HG03378 (cell line): ENCODE measurements at regions not wholly inside any gene's neighbourhood (a gene's known extent, or its start where the extent isn't known, plus 50 kb on each side); places are given as distances from the start of the nearest gene placed in this dataset.

Source experiments
- ATAC-seq: cut with Tn5 transposase; IDR thresholded peaks from one replicate; pipeline ENCODE4 v1.9.1; 2021; ENCODE audit warnings: mild to moderate bottlenecking, moderate library complexity; ENCODE audit not compliant: unreplicated experiment

- ATAC-seq: no peak
These were observed 52.9 kb upstream of the INTU start for GRCh38 chr4:127579821-127580220.

GRCh38 chr4:127580300-127580699 is 52.5 kb upstream of the INTU start:
- no peak for ATAC-seq

- ATAC-seq: no peak
These were observed 51.9 kb upstream of the INTU start for GRCh38 chr4:127580891-127581290.
